Neural progenitor cell (in vitro differentiated cells): ENCODE measurements at regions not wholly inside any gene's neighbourhood (a gene's known extent, or its start where the extent isn't known, plus 50 kb on each side); places are given as distances from the start of the nearest gene placed in this dataset.

Experiments
- CTCF ChIP-seq: fragments of 200-600 bp; sonication (generic); IDR thresholded peaks from 2 replicates; pipeline ENCODE4 v1.5.1; 2017; ENCODE audit warnings: antibody characterized with exemption, mild to moderate bottlenecking
- EZH2 ChIP-seq: fragments of 200-600 bp; sonication (generic); IDR thresholded peaks from 2 replicates; pipeline ENCODE4 v1.6.1; 2017; ENCODE audit warnings: antibody characterized with exemption, mild to moderate bottlenecking, moderate library complexity
- EZH2phosphoT487 ChIP-seq: fragments of 200-600 bp; sonication (generic); IDR thresholded peaks from 2 replicates; pipeline ENCODE4 v1.6.1; 2017; ENCODE audit warnings: antibody characterized with exemption

GRCh38 chr4:111946800-111947199 is 198.5 kb upstream of the FAM241A start:
- no peak for TF ChIP-seq CTCF
- no peak for TF ChIP-seq EZH2
- TF ChIP-seq EZH2phosphoT487, result no peak
